Gastrocnemius medialis (tissue), 4 donors: ENCODE measurements at regions not wholly inside any gene's neighbourhood (a gene's known extent, or its start where the extent isn't known, plus 50 kb on each side); places are given as distances from the start of the nearest gene placed in this dataset.

Experiments used
- ATAC-seq, 2 donors: fragments of 150-250 bp; one replicate each; pipeline ENCODE4 v1.9.1; 2016
- DNase-seq, 2 donors: peaks; one replicate each; pipeline ENCODE4 v3.0.0-alpha.2; 2019
- H3K27ac ChIP-seq, 4 donors: fragments of 200-600 bp; sonication (generic); 1 replicate in 1 of 4; 2 replicates in 3 of 4; pipeline ENCODE4 v1.5.1; 2016 to 2018; ENCODE audit warnings: mild to moderate bottlenecking in 2 of 4, moderate library complexity in 1 of 4
- H3K27me3 ChIP-seq, 3 donors: fragments of 200-600 bp; sonication (generic) in 2 of 3; 1 replicate in 1 of 3; 2 replicates in 2 of 3; pipeline versions ENCODE4 v1.5.1 to v1.6.0; 2016 to 2019; ENCODE audit warnings: mild to moderate bottlenecking in 1 of 3, moderate library complexity in 1 of 3
- H3K36me3 ChIP-seq, 2 donors: fragments of 200-600 bp; sonication (generic) in 1 of 2; one replicate each; pipeline ENCODE4 v1.5.1; 2017 to 2018
- H3K4me1 ChIP-seq, 2 donors: fragments of 200-600 bp; sonication (generic) in 1 of 2; one replicate each; pipeline ENCODE4 v1.5.1; 2016 to 2017; ENCODE audit warnings: mild to moderate bottlenecking in 2 of 2
- H3K4me3 ChIP-seq, 4 donors: fragments of 200-600 bp; sonication (generic) in 3 of 4; 1 replicate in 1 of 4; 2 replicates in 3 of 4; pipeline ENCODE4 v1.5.1; 2016 to 2019; ENCODE audit warnings: mild to moderate bottlenecking in 2 of 4
- H3K9me3 ChIP-seq, 3 donors: fragments of 200-600 bp; sonication (generic) in 2 of 3; 1 replicate in 1 of 3; 2 replicates in 2 of 3; pipeline ENCODE4 v1.5.1; 2016 to 2019
- POLR2A ChIP-seq, 2 donors: fragments of 450-650 bp; IDR thresholded peaks; one replicate each; pipeline ENCODE4 v1.6.1; 2017; ENCODE audit warnings: antibody characterized with exemption in 2 of 2, mild to moderate bottlenecking in 2 of 2, moderate library complexity in 2 of 2
- in situ Hi-C, 4 donors: fragments of 200-750 bp; cut with MboI; loops; one replicate each; pipeline versions ENCODE4 v1.15.0 to v1.8.0; 2017; ENCODE audit warnings: low sequenced_read_pairs in 4 of 4
- intact Hi-C: fragments of 100-400 bp; cut with DNase I; formaldehyde crosslinking; loops from one replicate; pipeline ENCODE4 v1.15.1; 2023; ENCODE audit warnings: low total_unique reads
- TF ChIP-seq, protein P1 (sequence below), 5 experiments: fragments of 450-650 bp in 3 of 5; fragments of 200-600 bp in 2 of 5; sonication (generic) in 2 of 5; IDR thresholded peaks in 4 of 5; conservative IDR thresholded peaks in 1 of 5; 1 replicate in 4 of 5; 2 replicates in 1 of 5; pipeline ENCODE4 v1.5.1; 2016 to 2019; ENCODE audit warnings: antibody characterized with exemption in 5 of 5, mild to moderate bottlenecking in 3 of 5, moderate library complexity in 3 of 5

GRCh38 chr18:1496096-1496495 is 591.4 kb downstream of the ADCYAP1 start:
- Histone ChIP-seq H3K36me3 (no peaks in the 10 kb centered on the region), H3K4me1 (no peaks in the 10 kb centered on the region), H3K27me3 (no peaks in the 10 kb centered on the region), H3K9me3 (no peaks in the 10 kb centered on the region), H3K4me3 (no peak overlapping the region), H3K27ac (no peak overlapping the region)
- ATAC-seq: no peak
- no peak for TF ChIP-seq POLR2A (IDR thresholded peaks at IDR 0.05)
- TF ChIP-seq, protein P1, sequence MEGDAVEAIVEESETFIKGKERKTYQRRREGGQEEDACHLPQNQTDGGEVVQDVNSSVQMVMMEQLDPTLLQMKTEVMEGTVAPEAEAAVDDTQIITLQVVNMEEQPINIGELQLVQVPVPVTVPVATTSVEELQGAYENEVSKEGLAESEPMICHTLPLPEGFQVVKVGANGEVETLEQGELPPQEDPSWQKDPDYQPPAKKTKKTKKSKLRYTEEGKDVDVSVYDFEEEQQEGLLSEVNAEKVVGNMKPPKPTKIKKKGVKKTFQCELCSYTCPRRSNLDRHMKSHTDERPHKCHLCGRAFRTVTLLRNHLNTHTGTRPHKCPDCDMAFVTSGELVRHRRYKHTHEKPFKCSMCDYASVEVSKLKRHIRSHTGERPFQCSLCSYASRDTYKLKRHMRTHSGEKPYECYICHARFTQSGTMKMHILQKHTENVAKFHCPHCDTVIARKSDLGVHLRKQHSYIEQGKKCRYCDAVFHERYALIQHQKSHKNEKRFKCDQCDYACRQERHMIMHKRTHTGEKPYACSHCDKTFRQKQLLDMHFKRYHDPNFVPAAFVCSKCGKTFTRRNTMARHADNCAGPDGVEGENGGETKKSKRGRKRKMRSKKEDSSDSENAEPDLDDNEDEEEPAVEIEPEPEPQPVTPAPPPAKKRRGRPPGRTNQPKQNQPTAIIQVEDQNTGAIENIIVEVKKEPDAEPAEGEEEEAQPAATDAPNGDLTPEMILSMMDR (IDR thresholded peaks at IDR 0.05 in 4 of 5, conservative IDR thresholded peaks at IDR 0.05 in 1 of 5): no peak
- no peak for DNase-seq
- in situ Hi-C loops: no loop called here
- intact Hi-C loops: no loop called here

DNA sequence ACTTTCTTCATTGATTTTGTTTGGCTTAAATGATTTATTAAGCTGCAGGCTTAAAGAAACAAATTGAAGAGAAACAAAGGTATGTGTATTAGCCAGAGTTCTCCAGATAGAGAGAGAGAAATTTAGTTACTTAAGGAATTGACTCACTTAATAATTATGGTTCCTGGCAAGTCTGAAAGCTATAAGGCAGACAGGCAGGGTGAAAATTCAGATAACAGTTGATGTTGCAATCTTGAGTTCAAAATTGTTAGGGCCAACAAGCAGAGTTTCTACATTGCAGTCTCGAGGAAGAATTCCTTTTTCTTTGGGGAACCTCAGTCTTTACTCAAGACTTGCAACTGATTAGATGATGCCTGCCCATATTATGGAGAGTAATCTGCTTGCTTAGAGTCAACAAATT is 593.5 kb downstream of the ADCYAP1 start:
- in situ Hi-C loops (no loop called here), intact Hi-C loops (no loop called here)
- Histone ChIP-seq H3K36me3 (no peaks in the 10 kb centered on the region), H3K4me1 (no peaks in the 10 kb centered on the region), H3K4me3 (no peak overlapping the region), H3K27ac (no peak overlapping the region), H3K27me3 (no peaks in the 10 kb centered on the region), H3K9me3 (no peaks in the 10 kb centered on the region)
- no peak for TF ChIP-seq POLR2A (IDR thresholded peaks at IDR 0.05)
- TF ChIP-seq, protein P1 (IDR thresholded peaks at IDR 0.05 in 4 of 5, conservative IDR thresholded peaks at IDR 0.05 in 1 of 5): no peak
- ATAC-seq: no peak
- no peak for DNase-seq

DNA sequence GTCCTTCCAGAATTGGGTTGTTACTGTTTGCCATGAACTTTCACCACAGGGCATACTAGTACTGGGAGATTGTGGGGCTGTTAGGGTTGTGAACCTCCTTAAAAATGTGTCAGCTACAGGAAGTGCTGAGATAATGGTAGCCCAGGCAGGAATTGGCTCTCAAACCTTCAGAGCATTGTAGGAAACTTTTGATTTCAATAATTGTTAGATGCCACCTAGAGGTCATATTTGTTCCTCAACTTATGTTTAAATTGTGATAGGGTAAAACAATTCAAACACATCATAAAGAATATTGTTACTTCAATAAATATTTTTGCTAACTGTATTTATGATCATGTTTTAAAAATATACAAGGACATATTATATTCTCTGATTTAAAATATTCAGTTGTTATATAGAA is 594.6 kb downstream of the ADCYAP1 start:
- no peaks in the 10 kb centered on the region for H3K36me3 ChIP-seq
- H3K27me3 ChIP-seq: no peaks in the 10 kb centered on the region
- no peak for ATAC-seq

GRCh38 chr18:1503847-1504246 is 599.2 kb downstream of the ADCYAP1 start:
- DNase-seq (no peak), ATAC-seq (no peak)
- in situ Hi-C loops: no loop called here
- H3K4me3 ChIP-seq: no peak overlapping the region
- H3K9me3 ChIP-seq: no peaks in the 10 kb centered on the region
- H3K4me1 ChIP-seq: no peaks in the 10 kb centered on the region
- H3K27me3 ChIP-seq: no peaks in the 10 kb centered on the region
- H3K36me3 ChIP-seq: no peaks in the 10 kb centered on the region
- intact Hi-C loops: no loop called here
- TF ChIP-seq, protein P1 (IDR thresholded peaks at IDR 0.05 in 4 of 5, conservative IDR thresholded peaks at IDR 0.05 in 1 of 5): no peak
- TF ChIP-seq POLR2A (IDR thresholded peaks at IDR 0.05): no peak
- H3K27ac ChIP-seq: no peak overlapping the region

More for the DNA sequence above, 594.6 kb downstream of the ADCYAP1 start:
- DNase-seq: no peak
- intact Hi-C loops: no loop called here
- Histone ChIP-seq H3K27ac (no peak overlapping the region), H3K4me3 (no peak overlapping the region), H3K4me1 (no peaks in the 10 kb centered on the region), H3K9me3 (no peaks in the 10 kb centered on the region)
- in situ Hi-C loops: no loop called here
- no peak for TF ChIP-seq POLR2A (IDR thresholded peaks at IDR 0.05)
- TF ChIP-seq, protein P1 (IDR thresholded peaks at IDR 0.05 in 4 of 5, conservative IDR thresholded peaks at IDR 0.05 in 1 of 5): no peak

- in situ Hi-C loops (no loop called here), intact Hi-C loops (no loop called here)
- H3K9me3 ChIP-seq: no peaks in the 10 kb centered on the region
- no peak for TF ChIP-seq POLR2A (IDR thresholded peaks at IDR 0.05)
- TF ChIP-seq, protein P1 (IDR thresholded peaks at IDR 0.05 in 4 of 5, conservative IDR thresholded peaks at IDR 0.05 in 1 of 5): no peak
- H3K36me3 ChIP-seq: no peaks in the 10 kb centered on the region
- ATAC-seq (no peak), DNase-seq (no peak)
- no peaks in the 10 kb centered on the region for H3K4me1 ChIP-seq
- no peak overlapping the region for H3K4me3 ChIP-seq
- no peak overlapping the region for H3K27ac ChIP-seq
- no peaks in the 10 kb centered on the region for H3K27me3 ChIP-seq
Observed at GRCh38 chr18:1505856-1506255, 601.2 kb downstream of the ADCYAP1 start.
